ENCODE measurements at regions not wholly inside any gene's neighbourhood (a gene's known extent, or its start where the extent isn't known, plus 50 kb on each side); places are given as distances from the start of the nearest gene placed in this dataset.

DNA sequence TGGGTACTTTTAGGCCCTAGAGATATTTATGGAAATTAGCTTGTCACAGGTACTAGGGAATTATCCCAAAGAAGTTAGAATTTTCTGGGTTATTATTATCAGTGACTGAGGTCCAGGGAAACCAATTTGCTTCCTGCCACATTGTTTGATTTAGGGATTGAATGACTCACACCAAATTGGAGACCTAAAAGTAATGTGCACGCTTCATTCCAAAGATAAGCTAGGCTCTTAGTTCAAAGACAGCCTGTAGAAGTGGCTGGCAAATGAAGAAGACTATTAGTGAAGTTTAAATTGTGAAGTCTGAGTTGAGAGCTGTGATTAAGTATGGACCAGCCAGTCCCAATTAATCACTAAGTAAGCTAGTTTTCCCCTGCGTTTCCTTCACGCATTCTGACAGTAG is 188.1 kb upstream of the MYO3A start:
- TF ChIP-seq, protein P1, sequence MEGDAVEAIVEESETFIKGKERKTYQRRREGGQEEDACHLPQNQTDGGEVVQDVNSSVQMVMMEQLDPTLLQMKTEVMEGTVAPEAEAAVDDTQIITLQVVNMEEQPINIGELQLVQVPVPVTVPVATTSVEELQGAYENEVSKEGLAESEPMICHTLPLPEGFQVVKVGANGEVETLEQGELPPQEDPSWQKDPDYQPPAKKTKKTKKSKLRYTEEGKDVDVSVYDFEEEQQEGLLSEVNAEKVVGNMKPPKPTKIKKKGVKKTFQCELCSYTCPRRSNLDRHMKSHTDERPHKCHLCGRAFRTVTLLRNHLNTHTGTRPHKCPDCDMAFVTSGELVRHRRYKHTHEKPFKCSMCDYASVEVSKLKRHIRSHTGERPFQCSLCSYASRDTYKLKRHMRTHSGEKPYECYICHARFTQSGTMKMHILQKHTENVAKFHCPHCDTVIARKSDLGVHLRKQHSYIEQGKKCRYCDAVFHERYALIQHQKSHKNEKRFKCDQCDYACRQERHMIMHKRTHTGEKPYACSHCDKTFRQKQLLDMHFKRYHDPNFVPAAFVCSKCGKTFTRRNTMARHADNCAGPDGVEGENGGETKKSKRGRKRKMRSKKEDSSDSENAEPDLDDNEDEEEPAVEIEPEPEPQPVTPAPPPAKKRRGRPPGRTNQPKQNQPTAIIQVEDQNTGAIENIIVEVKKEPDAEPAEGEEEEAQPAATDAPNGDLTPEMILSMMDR (IDR thresholded peaks at IDR 0.05) = no peak
- TF ChIP-seq POLR2A (IDR thresholded peaks at IDR 0.05) = no peak
